GM12801 (cell line): ENCODE measurements at regions not wholly inside any gene's neighbourhood (a gene's known extent, or its start where the extent isn't known, plus 50 kb on each side); places are given as distances from the start of the nearest gene placed in this dataset.

Experiments used
- CTCF ChIP-seq: IDR thresholded peaks from one replicate; pipeline ENCODE4 v1.5.1; 2011; ENCODE audit warnings: control low read depth; ENCODE audit not compliant: insufficient read length; ENCODE audit errors: extremely low read depth

- no peak for TF ChIP-seq CTCF
Observed at GRCh38 chr1:80272495-80272894, 1266.0 kb upstream of the ADGRL4 start.

- TF ChIP-seq CTCF: no peak
Observed at GRCh38 chr1:80258659-80259058, 1252.1 kb upstream of the ADGRL4 start.

GRCh38 chr1:80251591-80251990 is 1245.1 kb upstream of the ADGRL4 start:
- no peak for TF ChIP-seq CTCF

- TF ChIP-seq CTCF: no peak
Observed at GRCh38 chr1:80251171-80251570, 1244.6 kb upstream of the ADGRL4 start.

GRCh38 chr1:80250573-80251168 is 1244.1 kb upstream of the ADGRL4 start:
- TF ChIP-seq CTCF: no peak

GRCh38 chr1:80249699-80250098 is 1243.2 kb upstream of the ADGRL4 start:
- TF ChIP-seq CTCF: no peak

- TF ChIP-seq CTCF: no peak
Observed at GRCh38 chr1:80248886-80249285, 1242.4 kb upstream of the ADGRL4 start.
